Endothelial cell of hepatic sinusoid (primary cell): ENCODE measurements at regions not wholly inside any gene's neighbourhood (a gene's known extent, or its start where the extent isn't known, plus 50 kb on each side); places are given as distances from the start of the nearest gene placed in this dataset.

Experiments
- in situ Hi-C: cut with HindIII; loops from 2 replicates; pipeline ENCODE4 v1.10.0; 2017; ENCODE audit warnings: low sequenced_read_pairs

GRCh38 chr1:86231076-86231475 lies 74.5 kb upstream of the COL24A1 start:
- in situ Hi-C loops: loop anchor here (10.0 kb wide), 1 partner anchor 64 kb away; no protein-coding TSS in a partner anchor

- in situ Hi-C loops: loop anchor here (5.0 to 10.0 kb wide), 2 partner anchors 37 to 45 kb away; no protein-coding TSS in a partner anchor
These were observed 72.9 kb upstream of the COL24A1 start for GRCh38 chr1:86229405-86229975.

GRCh38 chr1:86228546-86228945 lies 72.0 kb upstream of the COL24A1 start:
- in situ Hi-C loops: loop anchor here (5.0 to 10.0 kb wide), 2 partner anchors 36 to 46 kb away; no protein-coding TSS in a partner anchor

GRCh38 chr1:86227026-86227425 lies 70.5 kb upstream of the COL24A1 start:
- in situ Hi-C loops: loop anchor here (5.0 to 10.0 kb wide), 2 partner anchors 35 to 48 kb away; no protein-coding TSS in a partner anchor

GRCh38 chr1:86226204-86226603 lies 69.6 kb upstream of the COL24A1 start:
- in situ Hi-C loops: loop anchor here (5.0 to 10.0 kb wide), 2 partner anchors 34 to 49 kb away; no protein-coding TSS in a partner anchor

GRCh38 chr1:86224651-86225310 lies 68.2 kb upstream of the COL24A1 start:
- in situ Hi-C loops: loop anchor here (5.0 to 10.0 kb wide), 2 partner anchors 32 to 50 kb away; no protein-coding TSS in a partner anchor

GRCh38 chr1:86218859-86219258 lies 62.3 kb upstream of the COL24A1 start:
- in situ Hi-C loops: no loop called here

GRCh38 chr1:86214605-86215004 lies 58.0 kb upstream of the COL24A1 start:
- in situ Hi-C loops: no loop called here

GRCh38 chr1:86209346-86209745 lies 52.8 kb upstream of the COL24A1 start:
- in situ Hi-C loops: no loop called here

GRCh38 chr1:86207323-86207722 lies 50.8 kb upstream of the COL24A1 start:
- in situ Hi-C loops: no loop called here
